Loucy (cell line): ENCODE measurements at regions not wholly inside any gene's neighbourhood (a gene's known extent, or its start where the extent isn't known, plus 50 kb on each side); places are given as distances from the start of the nearest gene placed in this dataset.

Source experiments
- CTCF ChIP-seq: fragments of 200-600 bp; sonication (generic); conservative IDR thresholded peaks from 2 replicates; pipeline ENCODE4 v1.5.1; 2014; ENCODE audit warnings: mild to moderate bottlenecking, antibody characterized with exemption, low read length
- EZH2phosphoT487 ChIP-seq: fragments of 200-600 bp; IDR thresholded peaks from 2 replicates; pipeline ENCODE4 v1.6.1; 2018; ENCODE audit warnings: antibody characterized with exemption, mild to moderate bottlenecking, moderate library complexity, borderline replicate concordance

GRCh38 chr3:159904455-159904854 lies 84.2 kb upstream of the IL12A start:
- no peak for TF ChIP-seq CTCF
- TF ChIP-seq EZH2phosphoT487, result no peak
